ENCODE measurements at regions not wholly inside any gene's neighbourhood (a gene's known extent, or its start where the extent isn't known, plus 50 kb on each side); places are given as distances from the start of the nearest gene placed in this dataset.

DNA sequence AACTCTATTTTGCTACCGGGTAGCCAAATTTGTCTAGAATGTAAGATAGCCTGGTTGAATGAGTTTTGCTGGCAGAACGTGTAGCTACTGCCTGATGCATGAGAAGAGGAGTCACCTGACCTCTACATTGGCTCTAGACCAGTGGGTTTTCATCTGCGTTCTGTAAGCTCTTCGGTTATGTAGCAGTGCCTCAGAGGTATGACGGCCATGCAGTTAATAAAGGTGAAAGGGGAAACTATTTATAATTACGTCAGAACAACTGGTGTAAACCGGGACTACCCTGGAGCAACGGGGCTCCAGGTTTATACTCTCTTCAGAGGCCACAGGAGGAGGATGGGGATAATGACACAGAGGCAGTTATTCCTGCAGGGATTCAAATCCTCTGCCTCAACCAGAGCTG is 173.4 kb upstream of the KITLG start:
- Histone ChIP-seq H3K36me3 (ENCODE audit: insufficient read depth, low read length) (peaks cover 4% of the 10 kb centered on the region; the same call in 1 of the 2 replicates), H3K27me3 (ENCODE audit: insufficient read depth, low read length) (no peaks in the 10 kb centered on the region), H2AFZ (ENCODE audit: low read length, unreplicated experiment) (no peak overlapping the region), H3K79me2 (ENCODE audit: control insufficient read depth, insufficient read depth, low read length, unreplicated experiment) (no peaks in the 10 kb centered on the region), H3K27ac (ENCODE audit: low read depth, low read length) (no peak overlapping the region), H3K4me1 (ENCODE audit: control insufficient read depth, insufficient read depth, low read length, unreplicated experiment) (no peaks in the 10 kb centered on the region), H3K4me3 (ENCODE audit: low read depth, low read length) (no peak overlapping the region)

DNA sequence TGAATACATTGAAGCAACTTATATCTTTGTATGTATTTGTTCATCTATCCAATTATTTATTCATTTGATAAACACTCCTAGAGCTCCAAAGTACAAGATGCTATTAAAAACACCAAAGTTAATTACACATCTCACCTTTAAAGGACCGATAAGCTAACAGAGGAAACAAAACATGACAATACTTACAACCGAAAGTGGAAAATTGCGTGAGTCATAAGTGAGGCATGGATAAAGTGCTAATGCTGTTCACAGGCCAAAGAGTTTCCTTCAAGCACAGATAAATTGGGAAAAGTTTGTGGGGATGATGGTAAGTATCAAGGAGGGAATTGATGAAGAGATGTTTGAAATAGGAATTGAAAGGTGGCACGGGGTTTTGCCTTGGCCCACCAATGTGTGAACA is 172.8 kb upstream of the KITLG start:
- Histone ChIP-seq H3K4me3 (ENCODE audit: low read depth, low read length) (0 out of 2 replicates have a peak overlapping the region, but pooled peaks have one; percentile 19), H3K79me2 (ENCODE audit: control insufficient read depth, insufficient read depth, low read length, unreplicated experiment) (no peaks in the 10 kb centered on the region), H2AFZ (ENCODE audit: low read length, unreplicated experiment) (no peak overlapping the region), H3K27ac (ENCODE audit: low read depth, low read length) (no peak overlapping the region), H3K4me1 (ENCODE audit: control insufficient read depth, insufficient read depth, low read length, unreplicated experiment) (no peaks in the 10 kb centered on the region), H3K27me3 (ENCODE audit: insufficient read depth, low read length) (no peaks in the 10 kb centered on the region), H3K36me3 (ENCODE audit: insufficient read depth, low read length) (peaks cover 4% of the 10 kb centered on the region; the same call in 1 of the 2 replicates)

DNA sequence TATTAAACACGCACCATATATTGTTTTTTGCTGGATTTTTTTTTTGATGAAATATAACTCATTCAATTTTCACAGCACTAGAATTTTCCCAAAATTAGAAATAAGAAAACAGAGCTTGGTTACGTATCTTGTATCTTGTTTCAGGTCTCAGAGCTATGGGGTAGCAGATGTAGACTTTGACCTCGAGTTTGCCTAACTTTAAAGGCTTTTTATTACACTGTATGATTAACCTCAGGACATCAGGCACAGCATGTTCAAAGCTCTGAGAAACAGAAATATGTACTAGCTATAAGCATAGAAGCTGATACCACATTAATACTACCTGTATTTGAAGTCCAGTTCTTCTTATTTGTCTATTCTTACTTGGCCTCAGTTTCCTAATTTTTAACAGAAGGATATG is 171.9 kb upstream of the KITLG start:
- H3K27ac ChIP-seq (ENCODE audit: low read depth, low read length): no peak overlapping the region
- H3K79me2 ChIP-seq (ENCODE audit: control insufficient read depth, insufficient read depth, low read length, unreplicated experiment): no peaks in the 10 kb centered on the region
- no peaks in the 10 kb centered on the region for H3K4me1 ChIP-seq (ENCODE audit: control insufficient read depth, insufficient read depth, low read length, unreplicated experiment)
- peaks cover 4% of the 10 kb centered on the region; the same call in 1 of the 2 replicates for H3K36me3 ChIP-seq (ENCODE audit: insufficient read depth, low read length)
- H2AFZ ChIP-seq (ENCODE audit: low read length, unreplicated experiment): no peak overlapping the region
- H3K4me3 ChIP-seq (ENCODE audit: low read depth, low read length): no peak overlapping the region
- H3K27me3 ChIP-seq (ENCODE audit: insufficient read depth, low read length): no peaks in the 10 kb centered on the region

DNA sequence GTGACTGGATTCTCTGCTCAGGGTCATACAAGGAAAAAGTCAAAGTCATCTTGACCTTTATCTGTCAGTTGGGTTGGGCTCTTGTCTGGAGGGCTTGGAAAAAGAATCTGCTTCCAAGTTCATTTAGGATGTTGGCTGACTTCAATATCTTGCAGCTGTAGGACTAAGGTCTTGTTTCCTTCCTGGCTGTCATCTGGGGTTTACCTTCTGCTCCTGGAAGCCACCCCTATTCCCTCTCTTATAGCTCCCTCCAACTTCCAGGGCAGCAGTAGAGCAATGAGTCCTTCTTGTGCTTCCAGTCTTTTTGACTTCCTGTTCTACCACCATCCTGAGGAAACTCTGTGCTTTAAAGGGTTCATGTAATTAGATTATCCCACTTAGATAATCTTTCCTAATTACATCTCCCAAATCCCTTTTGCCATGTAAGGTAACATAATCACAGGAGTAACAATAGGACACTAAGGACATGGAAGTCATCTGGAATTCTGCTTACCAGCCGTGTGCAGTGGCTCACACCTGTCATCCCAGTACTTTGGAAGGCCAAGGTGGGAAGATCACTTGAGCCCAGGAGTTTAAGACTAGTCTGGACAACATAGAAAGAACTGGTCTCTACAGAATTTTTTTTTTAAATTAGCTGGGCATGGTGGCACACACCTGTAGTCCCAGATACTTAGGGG is 170.7 kb upstream of the KITLG start:
- Histone ChIP-seq H3K79me2 (ENCODE audit: control insufficient read depth, insufficient read depth, low read length, unreplicated experiment) (no peaks in the 10 kb centered on the region), H3K36me3 (ENCODE audit: insufficient read depth, low read length) (peaks cover 4% of the 10 kb centered on the region; the same call in 1 of the 2 replicates), H3K27me3 (ENCODE audit: insufficient read depth, low read length) (no peaks in the 10 kb centered on the region), H2AFZ (ENCODE audit: low read length, unreplicated experiment) (no peak overlapping the region), H3K4me3 (ENCODE audit: low read depth, low read length) (no peak overlapping the region), H3K27ac (ENCODE audit: low read depth, low read length) (no peak overlapping the region), H3K4me1 (ENCODE audit: control insufficient read depth, insufficient read depth, low read length, unreplicated experiment) (no peaks in the 10 kb centered on the region)

DNA sequence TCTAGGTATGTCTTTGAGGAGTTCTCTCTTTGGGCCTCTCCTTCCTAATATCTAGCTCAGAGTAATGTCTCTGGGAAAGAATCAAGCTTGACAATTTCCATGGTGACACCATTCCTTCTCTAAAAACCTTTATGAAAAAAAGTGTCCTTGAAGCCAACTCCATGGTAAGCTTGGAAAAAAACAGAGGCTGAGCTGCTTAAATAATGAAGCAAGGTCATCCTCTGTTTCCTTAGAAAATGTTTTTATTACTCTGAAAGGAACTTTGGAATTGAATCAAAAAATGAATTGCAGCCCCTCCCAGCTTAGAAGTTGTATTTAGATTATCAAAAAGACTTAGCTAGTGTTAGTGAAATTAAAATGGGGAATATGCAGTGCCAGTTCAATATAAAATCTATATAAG is 166.1 kb upstream of the KITLG start:
- Histone ChIP-seq H3K27ac (ENCODE audit: low read depth, low read length) (no peak overlapping the region), H3K79me2 (ENCODE audit: control insufficient read depth, insufficient read depth, low read length, unreplicated experiment) (no peaks in the 10 kb centered on the region), H3K36me3 (ENCODE audit: insufficient read depth, low read length) (no peaks in the 10 kb centered on the region), H3K4me3 (ENCODE audit: low read depth, low read length) (no peak overlapping the region), H3K27me3 (ENCODE audit: insufficient read depth, low read length) (no peaks in the 10 kb centered on the region), H3K4me1 (ENCODE audit: control insufficient read depth, insufficient read depth, low read length, unreplicated experiment) (no peaks in the 10 kb centered on the region), H2AFZ (ENCODE audit: low read length, unreplicated experiment) (peak overlapping the region; percentile 3)

DNA sequence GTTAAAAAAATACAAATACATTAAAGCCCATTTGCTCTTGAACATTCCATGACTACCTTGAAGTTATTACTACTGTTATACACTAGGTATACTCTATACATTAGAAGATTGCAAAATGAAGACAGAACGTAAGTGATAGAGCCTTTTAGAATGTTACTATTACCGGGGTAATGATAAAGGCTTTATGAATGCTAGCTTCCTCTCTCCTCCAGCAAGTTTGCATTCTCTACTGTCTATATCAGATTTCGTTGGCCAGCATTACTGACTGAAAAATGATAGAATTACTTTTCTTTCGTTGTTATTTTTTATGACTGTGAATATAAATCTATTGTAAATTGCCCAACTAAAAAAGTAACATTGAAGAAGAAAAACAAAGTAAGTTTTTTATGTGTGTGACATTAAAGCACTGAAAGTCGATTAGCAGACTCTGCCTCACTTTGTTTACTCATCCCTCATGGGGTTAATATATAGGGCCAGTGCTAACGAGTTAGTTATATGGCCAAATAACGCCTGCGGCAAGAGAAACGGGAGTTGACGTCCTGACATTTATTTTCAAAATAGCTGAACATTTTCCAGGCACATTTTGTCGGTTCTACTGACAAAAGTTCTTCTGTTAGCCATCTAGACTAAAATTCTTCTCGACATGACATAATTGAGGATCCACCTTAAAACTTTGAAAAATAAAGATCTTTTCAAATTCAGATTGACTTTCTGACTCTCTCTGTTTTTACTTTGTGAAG is 163.8 kb upstream of the KITLG start:
- H3K36me3 ChIP-seq (ENCODE audit: insufficient read depth, low read length): no peaks in the 10 kb centered on the region
- H3K4me1 ChIP-seq (ENCODE audit: control insufficient read depth, insufficient read depth, low read length, unreplicated experiment): no peaks in the 10 kb centered on the region
- H3K4me3 ChIP-seq (ENCODE audit: low read depth, low read length): no peak overlapping the region
- H2AFZ ChIP-seq (ENCODE audit: low read length, unreplicated experiment): no peak overlapping the region
- H3K79me2 ChIP-seq (ENCODE audit: control insufficient read depth, insufficient read depth, low read length, unreplicated experiment): no peaks in the 10 kb centered on the region
- no peaks in the 10 kb centered on the region for H3K27me3 ChIP-seq (ENCODE audit: insufficient read depth, low read length)
- no peak overlapping the region for H3K27ac ChIP-seq (ENCODE audit: low read depth, low read length)

DNA sequence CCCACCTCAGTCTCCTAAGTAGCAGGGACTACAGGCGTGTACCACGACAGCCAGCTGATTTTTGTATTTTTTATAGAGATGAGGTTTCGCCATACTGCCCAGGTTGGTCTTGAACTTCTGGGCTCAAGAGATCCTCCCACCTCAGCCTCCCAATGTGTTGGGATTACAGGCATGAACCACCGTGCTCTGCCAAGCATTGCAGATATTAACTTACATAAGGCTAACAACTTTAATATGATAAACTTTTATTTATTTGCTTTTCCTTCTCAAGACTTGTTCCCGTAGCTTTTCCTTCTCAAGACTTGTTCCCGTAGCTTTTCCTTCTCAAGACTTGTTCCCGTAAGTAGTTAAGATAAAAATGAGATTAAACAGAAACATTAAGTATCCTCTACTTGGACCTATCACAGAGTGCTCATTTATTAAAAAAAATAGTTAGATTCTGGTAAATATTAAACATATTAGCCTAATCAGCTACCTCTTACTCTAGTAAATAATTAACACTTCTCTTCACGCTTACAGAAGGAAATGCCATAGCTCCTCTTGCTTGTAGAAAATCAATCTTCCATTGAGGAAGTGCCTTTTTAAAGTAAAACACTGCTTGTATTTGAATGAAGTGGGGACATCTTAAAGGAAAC is 157.7 kb upstream of the KITLG start:
- H3K36me3 ChIP-seq (ENCODE audit: insufficient read depth, low read length): no peaks in the 10 kb centered on the region

DNA sequence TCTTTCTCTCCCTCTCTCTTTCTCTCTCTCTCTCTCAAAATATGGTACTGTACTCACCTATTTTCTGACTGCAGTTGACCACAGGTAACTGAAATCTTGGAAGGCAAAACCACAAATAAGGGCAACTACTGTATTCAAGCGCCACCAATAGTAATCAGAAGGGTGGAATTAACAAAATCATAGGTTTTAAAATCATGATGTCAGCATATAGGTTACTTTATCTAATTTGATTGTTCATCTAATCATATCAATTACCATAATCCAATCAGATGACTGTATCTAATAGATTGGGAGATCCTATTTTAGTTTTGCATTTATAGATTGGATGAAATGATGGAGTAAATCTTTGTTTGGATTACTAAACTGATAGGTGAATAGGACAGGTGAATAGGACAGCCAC is 155.8 kb upstream of the KITLG start:
- no peaks in the 10 kb centered on the region for H3K27me3 ChIP-seq (ENCODE audit: insufficient read depth, low read length)
- no peak overlapping the region for H3K27ac ChIP-seq (ENCODE audit: low read depth, low read length)
- no peak overlapping the region for H3K4me3 ChIP-seq (ENCODE audit: low read depth, low read length)
- no peaks in the 10 kb centered on the region for H3K4me1 ChIP-seq (ENCODE audit: control insufficient read depth, insufficient read depth, low read length, unreplicated experiment)
- H3K79me2 ChIP-seq (ENCODE audit: control insufficient read depth, insufficient read depth, low read length, unreplicated experiment): no peaks in the 10 kb centered on the region
- H2AFZ ChIP-seq (ENCODE audit: low read length, unreplicated experiment): no peak overlapping the region
- no peaks in the 10 kb centered on the region for H3K36me3 ChIP-seq (ENCODE audit: insufficient read depth, low read length)

More for the DNA sequence above, 157.7 kb upstream of the KITLG start:
- H3K27me3 ChIP-seq (ENCODE audit: insufficient read depth, low read length): no peaks in the 10 kb centered on the region
- no peak overlapping the region for H3K4me3 ChIP-seq (ENCODE audit: low read depth, low read length)
- H3K79me2 ChIP-seq (ENCODE audit: control insufficient read depth, insufficient read depth, low read length, unreplicated experiment): no peaks in the 10 kb centered on the region
- no peaks in the 10 kb centered on the region for H3K4me1 ChIP-seq (ENCODE audit: control insufficient read depth, insufficient read depth, low read length, unreplicated experiment)
- no peak overlapping the region for H3K27ac ChIP-seq (ENCODE audit: low read depth, low read length)
- H2AFZ ChIP-seq (ENCODE audit: low read length, unreplicated experiment): no peak overlapping the region

DNA sequence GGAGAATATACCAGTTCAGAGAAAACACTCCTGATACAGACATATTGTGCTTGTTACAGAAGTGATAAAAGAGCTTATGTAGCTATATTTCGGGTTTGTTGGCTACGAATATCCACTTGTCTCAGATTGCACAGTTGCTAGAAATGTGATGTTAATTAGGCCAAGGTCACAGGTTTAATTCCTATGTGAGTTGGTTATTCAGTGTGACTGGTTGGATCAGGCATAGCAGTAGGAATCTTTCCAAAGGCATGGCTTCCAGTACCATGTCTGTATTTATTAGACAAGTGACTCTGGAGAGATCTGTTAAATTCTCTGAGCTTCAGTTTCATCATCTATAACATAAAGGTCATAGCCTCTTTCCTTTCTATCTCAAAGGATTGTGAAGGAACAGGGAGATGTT is 152.7 kb upstream of the KITLG start:
- H3K4me3 ChIP-seq (ENCODE audit: low read depth, low read length): no peak overlapping the region
- H3K27me3 ChIP-seq (ENCODE audit: insufficient read depth, low read length): no peaks in the 10 kb centered on the region
- H3K36me3 ChIP-seq (ENCODE audit: insufficient read depth, low read length): no peaks in the 10 kb centered on the region
- H2AFZ ChIP-seq (ENCODE audit: low read length, unreplicated experiment): no peak overlapping the region
- no peak overlapping the region for H3K27ac ChIP-seq (ENCODE audit: low read depth, low read length)
- H3K79me2 ChIP-seq (ENCODE audit: control insufficient read depth, insufficient read depth, low read length, unreplicated experiment): no peaks in the 10 kb centered on the region
- no peaks in the 10 kb centered on the region for H3K4me1 ChIP-seq (ENCODE audit: control insufficient read depth, insufficient read depth, low read length, unreplicated experiment)

DNA sequence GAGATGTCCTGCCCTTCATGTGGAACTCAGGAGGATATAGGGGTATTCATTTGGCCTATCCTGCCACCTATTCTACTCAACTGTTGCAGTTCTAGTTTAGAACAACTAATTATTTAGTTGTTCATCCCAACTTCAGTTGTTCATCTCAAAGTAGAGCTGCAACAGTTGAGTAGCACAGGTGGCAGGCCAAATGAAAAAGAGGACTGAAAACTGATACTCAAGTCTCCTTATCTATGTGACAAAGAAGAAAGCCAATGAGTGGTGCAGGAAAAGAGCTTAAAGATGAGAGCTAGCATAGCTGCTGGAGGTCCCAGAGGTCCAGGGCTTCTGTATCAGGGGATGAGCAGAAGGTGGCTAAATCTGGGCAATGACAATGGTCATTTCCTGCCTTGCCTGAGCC is 148.9 kb upstream of the KITLG start:
- no peak overlapping the region for H2AFZ ChIP-seq (ENCODE audit: low read length, unreplicated experiment)
- no peak overlapping the region for H3K4me3 ChIP-seq (ENCODE audit: low read depth, low read length)

More for the DNA sequence above, 148.9 kb upstream of the KITLG start:
- Histone ChIP-seq H3K36me3 (ENCODE audit: insufficient read depth, low read length) (no peaks in the 10 kb centered on the region), H3K79me2 (ENCODE audit: control insufficient read depth, insufficient read depth, low read length, unreplicated experiment) (no peaks in the 10 kb centered on the region), H3K4me1 (ENCODE audit: control insufficient read depth, insufficient read depth, low read length, unreplicated experiment) (peaks cover 12% of the 10 kb centered on the region), H3K27ac (ENCODE audit: low read depth, low read length) (no peak overlapping the region), H3K27me3 (ENCODE audit: insufficient read depth, low read length) (no peaks in the 10 kb centered on the region)
